ENCODE measurements at regions not wholly inside any gene's neighbourhood (a gene's known extent, or its start where the extent isn't known, plus 50 kb on each side); places are given as distances from the start of the nearest gene placed in this dataset.

- no peak for DNase-seq (ENCODE audit: extremely low read depth in 1 of 2, low read depth in 1 of 2)
Measured at GRCh38 chr3:177300039-177300833, 103.0 kb upstream of the TBL1XR1 start.

- no peak for DNase-seq (ENCODE audit: extremely low read depth in 1 of 2, low read depth in 1 of 2)
Measured at GRCh38 chr3:177300842-177301241, 103.6 kb upstream of the TBL1XR1 start.

- no peak for DNase-seq (ENCODE audit: extremely low read depth in 1 of 2, low read depth in 1 of 2)
Measured at GRCh38 chr3:177306252-177306651, 109.0 kb upstream of the TBL1XR1 start.

GRCh38 chr3:177307391-177307790 is 110.1 kb upstream of the TBL1XR1 start:
- DNase-seq (ENCODE audit: extremely low read depth in 1 of 2, low read depth in 1 of 2): no peak

DNA sequence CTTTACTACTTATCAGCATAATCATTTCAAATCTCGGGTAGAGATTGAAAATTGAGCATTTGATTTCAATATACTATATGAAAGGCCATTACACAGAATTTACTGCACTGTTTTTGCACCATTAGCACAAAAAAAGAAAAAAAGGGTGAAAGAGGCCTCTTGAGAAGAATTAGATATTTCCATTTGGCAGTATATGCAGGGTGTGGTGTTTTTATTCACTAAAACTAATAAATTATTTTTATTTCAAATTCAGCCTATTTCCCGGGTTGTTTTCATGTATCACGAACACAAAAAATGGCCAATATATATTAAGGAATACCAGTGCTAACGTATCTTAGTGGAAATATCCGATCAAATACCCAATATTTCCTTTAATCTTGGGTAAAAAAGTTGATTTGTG is 110.5 kb upstream of the TBL1XR1 start:
- DNase-seq (ENCODE audit: extremely low read depth in 1 of 2, low read depth in 1 of 2): no peak

GRCh38 chr3:177308286-177308685 is 111.0 kb upstream of the TBL1XR1 start:
- no peak for DNase-seq (ENCODE audit: extremely low read depth in 1 of 2, low read depth in 1 of 2)

GRCh38 chr3:177308911-177309310 is 111.6 kb upstream of the TBL1XR1 start:
- DNase-seq (ENCODE audit: extremely low read depth in 1 of 2, low read depth in 1 of 2): no peak

DNA sequence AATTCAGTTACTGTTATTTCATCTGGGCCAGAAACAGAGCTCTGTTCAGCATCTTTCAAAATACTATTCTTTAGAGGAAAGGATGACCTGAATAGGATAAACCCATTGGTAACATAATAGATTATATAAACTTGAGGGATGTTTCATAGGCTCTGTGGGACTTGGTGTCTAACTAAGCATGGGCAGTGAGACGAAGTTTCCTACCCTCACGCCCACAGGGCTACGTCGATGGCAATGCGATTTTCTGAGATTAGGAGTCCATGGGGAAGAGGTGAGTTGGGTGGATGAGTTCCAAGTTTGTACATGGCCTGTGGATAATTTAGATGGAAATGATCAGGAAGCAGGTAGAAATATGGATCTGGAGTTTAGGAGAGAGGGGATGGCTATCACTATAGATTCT is 115.2 kb upstream of the TBL1XR1 start:
- no peak for DNase-seq (ENCODE audit: extremely low read depth in 1 of 2, low read depth in 1 of 2)

GRCh38 chr3:177314897-177315296 is 117.6 kb upstream of the TBL1XR1 start:
- no peak for DNase-seq (ENCODE audit: extremely low read depth in 1 of 2, low read depth in 1 of 2)

DNA sequence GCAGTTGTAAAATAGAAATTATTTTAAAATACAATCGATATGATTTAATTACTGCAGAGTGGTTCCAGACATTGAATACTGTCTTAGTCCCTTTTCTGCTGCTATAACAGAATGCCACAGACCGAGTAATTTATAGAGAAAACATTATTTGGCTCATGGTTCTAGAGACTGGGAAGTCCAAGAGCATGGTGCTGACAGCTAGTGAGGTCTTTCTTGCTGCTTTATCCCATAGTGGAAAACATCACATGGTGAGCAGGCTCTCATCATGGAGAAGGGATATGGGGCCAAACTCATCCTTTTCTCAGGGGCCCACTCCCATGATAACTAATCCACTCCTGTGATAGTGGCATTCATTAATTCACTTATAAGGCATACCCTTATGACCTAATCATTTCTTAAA is 120.0 kb upstream of the TBL1XR1 start:
- no peak for DNase-seq (ENCODE audit: extremely low read depth in 1 of 2, low read depth in 1 of 2)

DNA sequence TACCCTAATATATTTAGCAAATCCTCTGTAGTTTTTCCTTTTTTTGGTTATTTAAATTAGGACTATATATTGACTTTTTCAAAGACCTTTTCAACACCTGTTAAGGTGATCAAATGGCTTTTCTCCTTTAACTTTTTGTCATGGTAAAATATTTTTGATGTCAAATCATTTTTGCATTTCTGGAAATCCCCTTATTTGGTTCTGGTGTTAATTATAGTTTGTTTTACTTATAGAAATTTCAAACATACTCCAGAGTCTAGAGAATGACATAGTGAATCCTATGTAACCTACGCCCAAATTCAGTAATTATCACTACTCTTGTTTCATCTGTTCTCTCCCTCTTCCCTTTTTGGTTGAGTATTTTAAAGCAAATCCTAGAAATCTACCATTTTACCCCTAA is 121.3 kb upstream of the TBL1XR1 start:
- DNase-seq (ENCODE audit: extremely low read depth in 1 of 2, low read depth in 1 of 2): no peak

DNA sequence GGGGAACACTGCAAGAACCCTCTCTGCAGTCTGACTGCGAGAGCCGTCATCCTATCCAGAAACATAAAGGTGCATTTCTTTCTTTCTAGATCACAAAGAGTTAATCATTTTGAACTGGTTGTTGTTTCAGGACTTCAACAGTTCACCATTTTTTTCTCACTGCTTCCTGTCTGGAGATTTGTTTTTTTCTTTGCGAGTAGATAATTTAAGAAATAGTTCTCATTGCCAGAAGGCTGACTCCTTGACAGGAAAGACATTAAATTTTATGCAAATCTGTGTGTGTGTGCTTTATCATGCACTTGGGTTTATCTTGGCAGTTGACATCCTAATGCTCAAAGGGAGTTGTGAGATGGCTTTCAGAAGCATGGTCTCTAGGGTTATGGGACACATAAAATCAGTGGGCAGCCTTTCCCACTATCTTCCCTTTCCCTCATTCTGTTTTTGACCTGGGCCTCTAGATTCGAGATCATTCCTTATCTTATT is 123.5 kb upstream of the TBL1XR1 start:
- no peak for DNase-seq (ENCODE audit: extremely low read depth in 1 of 2, low read depth in 1 of 2)

DNA sequence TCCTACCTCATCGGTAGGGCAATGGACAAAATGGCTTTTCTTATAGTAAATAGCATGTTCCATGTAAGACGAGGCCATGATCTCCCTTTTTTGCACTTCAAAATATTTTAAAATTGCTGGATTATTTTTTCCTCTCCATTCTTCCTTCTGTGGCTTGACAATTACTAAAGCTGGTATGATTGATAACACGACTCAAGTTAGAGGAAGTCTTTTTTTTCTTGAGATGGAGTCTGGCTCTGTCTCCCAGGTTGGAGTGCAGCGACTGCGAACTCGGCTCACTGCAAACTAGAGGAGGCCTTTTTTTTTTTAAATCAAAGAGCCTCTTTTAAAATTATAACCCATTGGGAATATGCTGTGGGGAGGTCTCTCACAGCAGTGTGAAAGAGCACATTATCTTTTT is 124.5 kb upstream of the TBL1XR1 start:
- no peak for DNase-seq (ENCODE audit: extremely low read depth in 1 of 2, low read depth in 1 of 2)

DNA sequence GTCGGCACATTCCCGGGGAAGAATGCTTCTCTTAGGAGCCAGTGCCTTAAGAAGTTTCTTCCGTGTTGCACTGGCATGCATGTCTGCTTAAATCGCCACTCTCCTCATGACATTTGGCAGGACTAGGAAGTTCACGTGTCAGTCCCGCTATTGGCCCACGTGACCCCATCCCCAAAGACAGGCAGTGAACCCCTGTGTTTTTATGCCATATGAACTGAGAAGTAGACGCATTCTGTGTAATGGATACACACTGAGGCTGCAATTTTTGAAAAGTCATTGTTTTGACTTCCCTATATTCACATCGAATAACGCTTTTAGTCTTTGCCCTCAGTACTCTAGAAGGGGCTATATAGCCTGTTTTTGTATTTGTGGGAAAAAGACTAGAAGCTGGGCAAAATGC is 125.6 kb upstream of the TBL1XR1 start:
- DNase-seq (ENCODE audit: extremely low read depth in 1 of 2, low read depth in 1 of 2): no peak

- DNase-seq (ENCODE audit: extremely low read depth in 1 of 2, low read depth in 1 of 2): no peak
Measured at GRCh38 chr3:177329854-177330253, 132.6 kb upstream of the TBL1XR1 start.

DNA sequence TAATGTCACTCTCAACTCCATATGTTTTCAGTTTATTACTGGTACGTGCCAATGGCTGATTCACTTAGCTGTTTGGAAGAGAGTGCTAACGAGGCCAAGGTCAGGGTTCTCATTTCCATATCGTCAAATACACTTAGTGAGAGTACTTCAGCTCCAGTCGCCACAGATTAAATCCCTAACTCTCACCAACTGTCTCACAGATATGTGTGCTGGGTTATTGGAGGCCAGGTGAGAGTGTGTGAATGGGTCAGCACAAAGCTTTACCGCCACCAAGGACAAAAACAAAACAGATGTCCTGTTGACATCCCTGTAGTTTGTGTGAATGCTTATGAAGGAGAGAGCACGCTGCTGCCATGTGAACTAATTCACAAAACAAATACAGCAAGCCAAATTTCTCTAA is 133.5 kb upstream of the TBL1XR1 start:
- DNase-seq (ENCODE audit: extremely low read depth in 1 of 2, low read depth in 1 of 2): no peak

- DNase-seq (ENCODE audit: extremely low read depth in 1 of 2, low read depth in 1 of 2): no peak
Measured at GRCh38 chr3:177331203-177331835, 134.0 kb upstream of the TBL1XR1 start.

DNA sequence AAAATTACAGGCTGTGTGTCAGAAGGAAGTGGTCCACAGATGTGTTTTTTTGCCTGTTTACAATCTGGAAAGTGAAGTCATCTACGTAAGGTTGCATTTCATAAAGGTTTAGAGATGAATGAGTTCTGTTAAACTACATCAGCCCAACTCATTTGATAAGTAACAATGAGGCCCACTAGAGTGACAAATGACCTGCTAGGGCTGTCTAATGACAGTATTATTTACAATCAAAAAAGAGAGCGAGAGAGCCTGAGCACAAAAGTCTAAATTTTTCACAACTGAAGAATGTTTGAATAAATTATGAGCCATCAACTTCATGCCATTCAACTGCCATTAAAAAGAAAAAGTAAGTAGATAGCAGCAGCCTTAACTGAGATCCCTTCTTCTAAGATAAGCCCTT is 135.7 kb upstream of the TBL1XR1 start:
- no peak for DNase-seq (ENCODE audit: extremely low read depth in 1 of 2, low read depth in 1 of 2)

DNA sequence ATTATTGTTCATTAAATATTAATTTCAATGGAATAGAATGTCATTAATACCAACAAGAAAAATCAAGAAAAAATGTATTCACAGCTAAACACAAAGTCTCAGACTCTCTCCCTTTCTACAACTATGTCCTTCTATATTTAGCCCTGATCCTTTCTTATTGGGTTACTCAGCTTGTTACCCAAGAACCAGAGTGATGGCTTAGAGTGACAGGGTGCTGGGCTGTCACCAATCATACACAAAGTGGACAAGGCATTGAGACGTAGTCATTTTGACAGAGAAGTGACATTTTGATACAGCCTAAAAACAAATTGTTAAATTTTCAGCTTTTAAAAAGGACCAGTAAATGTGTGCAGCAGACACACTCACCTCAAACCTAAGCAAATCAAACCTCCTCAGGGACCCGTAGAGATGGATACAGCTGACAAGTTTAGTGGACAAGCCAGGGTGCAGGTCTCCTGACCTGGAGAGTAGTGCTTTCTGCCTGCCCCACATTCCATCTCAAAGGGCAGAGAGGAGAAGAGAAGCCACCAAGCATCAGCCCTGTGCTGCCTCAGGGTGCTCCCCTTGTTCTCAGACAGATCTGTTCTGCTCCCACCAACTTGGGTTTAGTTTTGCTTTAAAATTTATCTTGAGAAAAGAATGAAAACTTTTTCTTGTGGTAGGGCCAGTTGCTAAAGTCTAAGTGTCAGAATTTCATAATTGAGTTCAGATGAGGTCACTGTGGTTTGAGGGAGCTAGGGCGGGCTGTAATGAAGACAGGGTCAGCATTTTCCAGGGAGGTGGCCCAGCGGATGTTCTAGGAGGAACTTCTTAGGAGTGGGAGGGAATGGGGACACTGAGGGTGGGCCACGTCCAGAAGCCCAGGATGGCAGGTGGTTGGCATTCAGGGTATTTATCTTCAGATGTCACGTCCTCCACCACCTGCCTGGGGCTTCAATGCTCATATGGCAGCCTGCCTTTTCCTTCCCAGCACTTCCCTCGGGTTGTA is 136.5 kb upstream of the TBL1XR1 start:
- DNase-seq (ENCODE audit: extremely low read depth in 1 of 2, low read depth in 1 of 2): no peak

DNA sequence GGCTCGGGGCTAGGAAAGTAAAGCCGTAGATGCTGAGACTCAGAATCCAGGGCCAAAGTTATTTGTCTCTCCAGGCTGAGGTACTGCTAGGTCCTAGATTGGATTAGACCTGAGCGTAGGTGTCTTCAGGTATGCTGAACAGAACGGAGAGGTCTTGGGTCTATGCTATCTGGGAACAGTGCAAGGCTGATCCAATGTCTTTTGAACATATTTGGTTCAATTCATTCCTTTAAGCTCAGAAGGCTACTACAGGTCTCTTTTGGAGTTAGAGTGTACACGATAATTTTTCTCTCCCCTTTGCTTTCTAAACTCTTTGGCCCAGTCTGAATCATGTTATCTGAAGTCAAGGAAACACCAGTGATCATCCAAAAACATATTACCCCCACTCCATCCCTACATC is 137.5 kb upstream of the TBL1XR1 start:
- DNase-seq (ENCODE audit: extremely low read depth in 1 of 2, low read depth in 1 of 2): no peak

GRCh38 chr3:177335728-177336127 is 138.4 kb upstream of the TBL1XR1 start:
- DNase-seq (ENCODE audit: extremely low read depth in 1 of 2, low read depth in 1 of 2): no peak
